Neuronal stem cell (in vitro differentiated cells): ENCODE measurements at regions not wholly inside any gene's neighbourhood (a gene's known extent, or its start where the extent isn't known, plus 50 kb on each side); places are given as distances from the start of the nearest gene placed in this dataset.
"Not testable (repeated sequence)": the region's sequence is repeated elsewhere in the genome, so short reads cannot be mapped to it uniquely, and the experiment has no call there.

Source experiments
- DNase-seq: peaks from one replicate; pipeline ENCODE4 v3.0.0-alpha.2; 2013; ENCODE audit warnings: low spot score
- H2AFZ ChIP-seq: one replicate; pipeline ENCODE4 v1.6.1; 2013; ENCODE audit warnings: mild to moderate bottlenecking, low read length, inconsistent platforms
- H2AK5ac ChIP-seq: 2 replicates; pipeline ENCODE4 v1.6.1; 2013; ENCODE audit warnings: low read depth, mild to moderate bottlenecking, inconsistent platforms, low read length, moderate library complexity, mixed read lengths
- H2BK120ac ChIP-seq: 2 replicates; pipeline ENCODE4 v1.6.1; 2013; ENCODE audit warnings: low read depth, mild to moderate bottlenecking, inconsistent platforms, low read length, moderate library complexity, mixed read lengths
- H2BK12ac ChIP-seq: one replicate; pipeline ENCODE4 v1.6.1; 2013; ENCODE audit warnings: low read length, inconsistent platforms
- H2BK15ac ChIP-seq: 2 replicates; pipeline ENCODE4 v1.6.1; 2013; ENCODE audit warnings: mild to moderate bottlenecking, low read length, inconsistent platforms, mixed read lengths
- H2BK5ac ChIP-seq: one replicate; pipeline ENCODE4 v1.6.1; 2013; ENCODE audit warnings: inconsistent platforms, mild to moderate bottlenecking, low read length, moderate library complexity
- H3K14ac ChIP-seq: one replicate; pipeline ENCODE4 v1.6.1; 2013; ENCODE audit warnings: low read length, inconsistent platforms
- H3K18ac ChIP-seq: 2 replicates; pipeline ENCODE4 v1.6.1; 2013; ENCODE audit warnings: low read length, inconsistent platforms
- H3K23ac ChIP-seq: 2 replicates; pipeline ENCODE4 v1.6.1; 2013; ENCODE audit warnings: low read depth, mild to moderate bottlenecking, mixed read lengths, low read length, inconsistent platforms; ENCODE audit not compliant: poor library complexity
- H3K27ac ChIP-seq: replicated peaks from 3 replicates; pipeline ENCODE4 v1.5.1; 2013; ENCODE audit warnings: low read length, inconsistent platforms
- H3K27me3 ChIP-seq, 3 experiments: 2 replicates each; pipeline ENCODE4 v1.6.1; 2013; ENCODE audit warnings: low read length in 3 of 3, mild to moderate bottlenecking in 2 of 3, inconsistent platforms in 1 of 3, low read depth in 1 of 3, mixed read lengths in 1 of 3, moderate library complexity in 1 of 3; ENCODE audit not compliant: control insufficient read depth in 3 of 3, insufficient read depth in 3 of 3
- H3K36me3 ChIP-seq, 2 donors: replicated peaks in 1 of 2; 2 replicates each; pipeline ENCODE4 v1.6.1; 2013; ENCODE audit warnings: low read length in 2 of 2; ENCODE audit not compliant: control insufficient read depth in 2 of 2, insufficient read depth in 2 of 2
- H3K4ac ChIP-seq: 2 replicates; pipeline ENCODE4 v1.6.1; 2013; ENCODE audit warnings: inconsistent platforms, mild to moderate bottlenecking, low read length, moderate library complexity
- H3K4me1 ChIP-seq, 2 donors: 1 replicate in 1 of 2; 2 replicates in 1 of 2; pipeline ENCODE4 v1.6.1; 2013; ENCODE audit warnings: low read length in 2 of 2, low read depth in 1 of 2; ENCODE audit not compliant: control insufficient read depth in 2 of 2, insufficient read depth in 1 of 2
- H3K4me2 ChIP-seq: one replicate; pipeline ENCODE4 v1.6.1; 2013; ENCODE audit warnings: mild to moderate bottlenecking, low read length, inconsistent platforms; ENCODE audit not compliant: insufficient read depth, poor library complexity, severe bottlenecking
- H3K4me3 ChIP-seq, 2 donors: 2 replicates each; pipeline ENCODE4 v1.5.1; 2013; ENCODE audit warnings: low read length in 2 of 2, mild to moderate bottlenecking in 2 of 2, inconsistent platforms in 1 of 2, moderate library complexity in 1 of 2
- H3K79me1 ChIP-seq: one replicate; pipeline ENCODE4 v1.6.1; 2013; ENCODE audit warnings: low read depth, mild to moderate bottlenecking, inconsistent platforms, low read length, moderate library complexity
- H3K9ac ChIP-seq: one replicate; pipeline ENCODE4 v1.6.1; 2013; ENCODE audit warnings: mild to moderate bottlenecking, low read depth, low read length, inconsistent platforms; ENCODE audit not compliant: poor library complexity
- H3K9me3 ChIP-seq, 2 donors: replicated peaks in 1 of 2; 2 replicates each; pipeline versions ENCODE3 to v1.6.1; 2013; ENCODE audit warnings: low read length in 2 of 2, mild to moderate bottlenecking in 2 of 2, inconsistent platforms in 1 of 2, low read depth in 1 of 2, mixed read lengths in 1 of 2, moderate library complexity in 1 of 2; ENCODE audit not compliant: control insufficient read depth in 2 of 2, insufficient read depth in 1 of 2
- H4K8ac ChIP-seq: one replicate; pipeline ENCODE4 v1.6.1; 2013; ENCODE audit warnings: low read depth, mild to moderate bottlenecking, inconsistent platforms, low read length, moderate library complexity
- H4K91ac ChIP-seq: one replicate; pipeline ENCODE4 v1.6.1; 2013; ENCODE audit warnings: low read length, low read depth, mild to moderate bottlenecking, inconsistent platforms; ENCODE audit not compliant: poor library complexity
- WGBS, 2 donors: extraction: QIAGEN DNeasy Blood & Tissue Kit; methylation state at CpG; one replicate each; pipeline ENCODE4 v1.1.7; 2013; ENCODE audit warnings: missing lambda C conversion rate in 2 of 2, mixed read lengths in 1 of 2; ENCODE audit not compliant: insufficient read length in 2 of 2, insufficient replicate concordance in 1 of 2; ENCODE audit errors: extremely low coverage in 2 of 2; 5-methylcytosine and 5-hydroxymethylcytosine counted together

- H3K9ac ChIP-seq = no peak overlapping the region
- H4K91ac ChIP-seq = no peak overlapping the region
- no peak overlapping the region for H2AK5ac ChIP-seq
- H2BK120ac ChIP-seq = no peak overlapping the region
- no peak overlapping the region for H2BK5ac ChIP-seq
- no peak overlapping the region for H3K4me3 ChIP-seq
- no peak overlapping the region for H2BK12ac ChIP-seq
- H2BK15ac ChIP-seq = no peak overlapping the region
- no peak overlapping the region for H2AFZ ChIP-seq
- H3K23ac ChIP-seq = no peak overlapping the region
- no peaks in the 10 kb centered on the region for H3K9me3 ChIP-seq
- H3K36me3 ChIP-seq = no peaks in the 10 kb centered on the region
- H3K27ac ChIP-seq = no peak overlapping the region
- no peak overlapping the region for H3K4me2 ChIP-seq
- H3K4ac ChIP-seq = no peak overlapping the region
- no peak overlapping the region for H3K14ac ChIP-seq
- DNase-seq = no peak
- H3K79me1 ChIP-seq = no peaks in the 10 kb centered on the region
- no peak overlapping the region for H3K18ac ChIP-seq
- no peak overlapping the region for H4K8ac ChIP-seq
- no peaks in the 10 kb centered on the region for H3K27me3 ChIP-seq
- no CpG with 5 or more reads among the region's 1 CpG for WGBS, 2 donors
- H3K4me1 ChIP-seq = no peaks in the 10 kb centered on the region
Observed at GRCh38 chr5:12526113-12526512, 621.9 kb upstream of the CTNND2 start.

GRCh38 chr5:12522116-12522515 is 617.9 kb upstream of the CTNND2 start:
- Histone ChIP-seq H3K27ac (no peak overlapping the region), H3K18ac (no peak overlapping the region), H2BK12ac (no peak overlapping the region), H3K79me1 (no peaks in the 10 kb centered on the region), H4K8ac (no peak overlapping the region), H2AFZ (no peak overlapping the region), H3K9me3 (no peaks in the 10 kb centered on the region), H3K27me3 (no peaks in the 10 kb centered on the region), H3K4me1 (no peaks in the 10 kb centered on the region), H2BK15ac (no peak overlapping the region), H2BK120ac (no peak overlapping the region), H3K9ac (no peak overlapping the region), H2BK5ac (no peak overlapping the region), H4K91ac (no peak overlapping the region), H2AK5ac (no peak overlapping the region), H3K14ac (no peak overlapping the region), H3K4ac (no peak overlapping the region), H3K4me3 (no peak overlapping the region), H3K36me3 (no peaks in the 10 kb centered on the region), H3K23ac (no peak overlapping the region), H3K4me2 (no peak overlapping the region)
- WGBS, 2 donors = no CpG with 5 or more reads among the region's 5 CpGs
- no peak for DNase-seq

DNA sequence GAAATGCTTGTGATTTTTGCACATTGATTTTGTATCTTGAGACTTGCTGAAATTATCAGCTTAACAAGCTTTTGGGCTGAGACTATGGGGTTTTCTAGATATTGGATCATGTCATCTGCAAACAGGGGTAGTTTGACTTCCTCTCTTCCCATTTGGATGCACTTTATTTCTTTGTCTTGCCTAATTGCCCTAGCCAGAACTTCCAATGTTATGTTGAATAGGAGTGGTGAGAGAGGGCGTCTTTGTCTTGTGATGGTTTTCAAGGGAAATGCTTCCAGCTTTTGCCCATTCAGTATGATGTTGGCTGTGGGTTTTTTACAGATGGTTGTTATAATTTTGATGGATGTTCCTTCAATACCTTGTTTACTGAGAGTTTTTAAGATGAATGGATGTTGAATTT is 600.7 kb upstream of the CTNND2 start:
- H2BK12ac ChIP-seq, H3K4me3 ChIP-seq, H3K9ac ChIP-seq, H2AFZ ChIP-seq, H4K8ac ChIP-seq, H2BK120ac ChIP-seq, H2AK5ac ChIP-seq, H3K4ac ChIP-seq, H3K27me3 ChIP-seq, H3K9me3 ChIP-seq, H4K91ac ChIP-seq, H3K4me2 ChIP-seq, H3K27ac ChIP-seq, H2BK15ac ChIP-seq, DNase-seq, H3K4me1 ChIP-seq, H3K79me1 ChIP-seq, H3K23ac ChIP-seq, H3K18ac ChIP-seq, H2BK5ac ChIP-seq, H3K36me3 ChIP-seq, H3K14ac ChIP-seq: not testable (repeated sequence)
- no CpG with 5 or more reads among the region's 1 CpG for WGBS, 2 donors

GRCh38 chr5:12488161-12488560 is 583.9 kb upstream of the CTNND2 start:
- Histone ChIP-seq H2AFZ (no peak overlapping the region), H3K4me1 (no peaks in the 10 kb centered on the region), H3K4me2 (no peak overlapping the region), H2BK15ac (no peak overlapping the region), H4K91ac (no peak overlapping the region), H3K79me1 (no peaks in the 10 kb centered on the region), H3K27ac (no peak overlapping the region), H3K9ac (no peak overlapping the region), H2BK12ac (no peak overlapping the region), H3K4me3 (no peak overlapping the region), H3K9me3 (no peaks in the 10 kb centered on the region), H3K18ac (no peak overlapping the region), H4K8ac (no peak overlapping the region), H2BK120ac (no peak overlapping the region), H2AK5ac (no peak overlapping the region), H3K27me3 (no peaks in the 10 kb centered on the region), H3K14ac (peak overlapping the region; percentile 39), H3K36me3 (no peaks in the 10 kb centered on the region), H2BK5ac (no peak overlapping the region), H3K23ac (no peak overlapping the region), H3K4ac (no peak overlapping the region)
- no CpG with 5 or more reads among the region's 3 CpGs for WGBS, 2 donors
- no peak for DNase-seq
